ENCODE measurements at regions not wholly inside any gene's neighbourhood (a gene's known extent, or its start where the extent isn't known, plus 50 kb on each side); places are given as distances from the start of the nearest gene placed in this dataset.

DNA sequence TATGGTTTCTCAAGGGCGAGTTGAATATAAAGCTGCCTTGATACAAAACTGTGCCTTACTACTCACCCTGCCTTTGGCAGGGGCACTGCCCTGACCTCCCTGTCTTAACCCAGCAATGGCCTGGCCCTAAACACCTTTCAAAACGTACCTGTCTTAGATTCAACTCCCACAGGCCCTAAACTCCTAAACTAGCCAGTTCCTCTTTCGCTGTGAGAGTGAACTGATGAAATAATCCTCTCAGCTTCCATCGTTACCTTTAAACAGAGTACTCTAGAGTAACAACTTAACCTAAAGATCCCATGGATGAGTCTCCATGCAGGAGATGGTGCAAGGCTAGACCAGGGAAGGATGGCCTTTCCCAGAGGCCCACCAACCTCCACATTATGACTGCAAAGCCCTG is 133.0 kb upstream of the THBS1 start:
- no peak for TF ChIP-seq SMC3 (IDR thresholded peaks at IDR 0.05)
- no peak for TF ChIP-seq EHF (CRISPR knock-in tag; IDR thresholded peaks at IDR 0.05)
- TF ChIP-seq CHD2 (IDR thresholded peaks at IDR 0.05; ENCODE audit: low read length, partially characterized antibody): no peak
- no peak for TF ChIP-seq RAD21 (conservative IDR thresholded peaks at IDR 0.05 in 1 of 2, IDR thresholded peaks at IDR 0.05 in 1 of 2)
- TF ChIP-seq, protein P1, sequence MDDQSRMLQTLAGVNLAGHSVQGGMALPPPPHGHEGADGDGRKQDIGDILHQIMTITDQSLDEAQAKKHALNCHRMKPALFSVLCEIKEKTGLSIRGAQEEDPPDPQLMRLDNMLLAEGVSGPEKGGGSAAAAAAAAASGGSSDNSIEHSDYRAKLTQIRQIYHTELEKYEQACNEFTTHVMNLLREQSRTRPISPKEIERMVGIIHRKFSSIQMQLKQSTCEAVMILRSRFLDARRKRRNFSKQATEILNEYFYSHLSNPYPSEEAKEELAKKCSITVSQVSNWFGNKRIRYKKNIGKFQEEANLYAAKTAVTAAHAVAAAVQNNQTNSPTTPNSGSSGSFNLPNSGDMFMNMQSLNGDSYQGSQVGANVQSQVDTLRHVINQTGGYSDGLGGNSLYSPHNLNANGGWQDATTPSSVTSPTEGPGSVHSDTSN (IDR thresholded peaks at IDR 0.05): no peak
- TF ChIP-seq ESRRA (IDR thresholded peaks at IDR 0.05; ENCODE audit: borderline replicate concordance, low read length): no peak
- no peak for TF ChIP-seq HDAC2 (IDR thresholded peaks at IDR 0.05)
- TF ChIP-seq, protein P2, sequence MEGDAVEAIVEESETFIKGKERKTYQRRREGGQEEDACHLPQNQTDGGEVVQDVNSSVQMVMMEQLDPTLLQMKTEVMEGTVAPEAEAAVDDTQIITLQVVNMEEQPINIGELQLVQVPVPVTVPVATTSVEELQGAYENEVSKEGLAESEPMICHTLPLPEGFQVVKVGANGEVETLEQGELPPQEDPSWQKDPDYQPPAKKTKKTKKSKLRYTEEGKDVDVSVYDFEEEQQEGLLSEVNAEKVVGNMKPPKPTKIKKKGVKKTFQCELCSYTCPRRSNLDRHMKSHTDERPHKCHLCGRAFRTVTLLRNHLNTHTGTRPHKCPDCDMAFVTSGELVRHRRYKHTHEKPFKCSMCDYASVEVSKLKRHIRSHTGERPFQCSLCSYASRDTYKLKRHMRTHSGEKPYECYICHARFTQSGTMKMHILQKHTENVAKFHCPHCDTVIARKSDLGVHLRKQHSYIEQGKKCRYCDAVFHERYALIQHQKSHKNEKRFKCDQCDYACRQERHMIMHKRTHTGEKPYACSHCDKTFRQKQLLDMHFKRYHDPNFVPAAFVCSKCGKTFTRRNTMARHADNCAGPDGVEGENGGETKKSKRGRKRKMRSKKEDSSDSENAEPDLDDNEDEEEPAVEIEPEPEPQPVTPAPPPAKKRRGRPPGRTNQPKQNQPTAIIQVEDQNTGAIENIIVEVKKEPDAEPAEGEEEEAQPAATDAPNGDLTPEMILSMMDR (IDR thresholded peaks at IDR 0.05): no peak
- TF ChIP-seq RNF2 (IDR thresholded peaks at IDR 0.05; ENCODE audit: borderline replicate concordance, low read depth): no peak
- TF ChIP-seq, protein P3, sequence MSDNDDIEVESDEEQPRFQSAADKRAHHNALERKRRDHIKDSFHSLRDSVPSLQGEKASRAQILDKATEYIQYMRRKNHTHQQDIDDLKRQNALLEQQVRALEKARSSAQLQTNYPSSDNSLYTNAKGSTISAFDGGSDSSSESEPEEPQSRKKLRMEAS (IDR thresholded peaks at IDR 0.05): no peak
- TF ChIP-seq, protein P4, sequence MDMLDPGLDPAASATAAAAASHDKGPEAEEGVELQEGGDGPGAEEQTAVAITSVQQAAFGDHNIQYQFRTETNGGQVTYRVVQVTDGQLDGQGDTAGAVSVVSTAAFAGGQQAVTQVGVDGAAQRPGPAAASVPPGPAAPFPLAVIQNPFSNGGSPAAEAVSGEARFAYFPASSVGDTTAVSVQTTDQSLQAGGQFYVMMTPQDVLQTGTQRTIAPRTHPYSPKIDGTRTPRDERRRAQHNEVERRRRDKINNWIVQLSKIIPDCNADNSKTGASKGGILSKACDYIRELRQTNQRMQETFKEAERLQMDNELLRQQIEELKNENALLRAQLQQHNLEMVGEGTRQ (IDR thresholded peaks at IDR 0.05): no peak

Data from A549 (cell line).